ENCODE measurements at regions not wholly inside any gene's neighbourhood (a gene's known extent, or its start where the extent isn't known, plus 50 kb on each side); places are given as distances from the start of the nearest gene placed in this dataset.

GRCh38 chr19:29113838-29114237 is 99.1 kb downstream of the UQCRFS1 start:
- CTCF ChIA-PET: no interaction called here
- Mint-ChIP-seq H3K36me3 (no peaks in the 10 kb centered on the region), H3K27me3 (no peaks in the 10 kb centered on the region), H3K4me1 (no peaks in the 10 kb centered on the region), H3K27ac (no peak overlapping the region), H3K4me3 (no peak overlapping the region), H3K9me3 (ENCODE audit: low read depth) (no peaks in the 10 kb centered on the region)
- ATAC-seq: no peak
- no peak for DNase-seq

GRCh38 chr19:29111576-29111975 is 101.4 kb downstream of the UQCRFS1 start:
- CTCF ChIA-PET: no interaction called here
- DNase-seq: no peak

GRCh38 chr19:29107831-29108230 is 105.1 kb downstream of the UQCRFS1 start:
- Mint-ChIP-seq H3K27me3 (no peaks in the 10 kb centered on the region), H3K36me3 (no peaks in the 10 kb centered on the region), H3K4me3 (no peak overlapping the region), H3K27ac (no peak overlapping the region), H3K4me1 (no peaks in the 10 kb centered on the region), H3K9me3 (ENCODE audit: low read depth) (peaks cover 3% of the 10 kb centered on the region)
- no peak for ATAC-seq
- CTCF ChIA-PET: no interaction called here
- no peak for DNase-seq

More at GRCh38 chr19:29111576-29111975, 101.4 kb downstream of the UQCRFS1 start:
- Mint-ChIP-seq H3K4me1 (no peaks in the 10 kb centered on the region), H3K27ac (no peak overlapping the region), H3K27me3 (no peaks in the 10 kb centered on the region), H3K4me3 (no peak overlapping the region), H3K9me3 (ENCODE audit: low read depth) (no peaks in the 10 kb centered on the region), H3K36me3 (no peaks in the 10 kb centered on the region)
- no peak for ATAC-seq

GRCh38 chr19:29106346-29106885 is 106.5 kb downstream of the UQCRFS1 start:
- H3K4me3 Mint-ChIP-seq: no peak overlapping the region
- no peaks in the 10 kb centered on the region for H3K27me3 Mint-ChIP-seq
- CTCF ChIA-PET: no interaction called here
- no peaks in the 10 kb centered on the region for H3K4me1 Mint-ChIP-seq
- no peak overlapping the region for H3K27ac Mint-ChIP-seq
- H3K9me3 Mint-ChIP-seq (ENCODE audit: low read depth): peaks cover 3% of the 10 kb centered on the region
- no peaks in the 10 kb centered on the region for H3K36me3 Mint-ChIP-seq
- ATAC-seq (no peak), DNase-seq (no peak)

GRCh38 chr19:29105629-29106292 is 107.2 kb downstream of the UQCRFS1 start:
- H3K36me3 Mint-ChIP-seq: no peaks in the 10 kb centered on the region
- no peak overlapping the region for H3K27ac Mint-ChIP-seq
- H3K4me3 Mint-ChIP-seq: no peak overlapping the region
- DNase-seq (no peak), ATAC-seq (no peak)
- H3K4me1 Mint-ChIP-seq: no peaks in the 10 kb centered on the region
- peaks cover 3% of the 10 kb centered on the region for H3K9me3 Mint-ChIP-seq (ENCODE audit: low read depth)
- H3K27me3 Mint-ChIP-seq: no peaks in the 10 kb centered on the region
- CTCF ChIA-PET: no interaction called here

- no peak overlapping the region for H3K4me3 Mint-ChIP-seq
These were observed 108.2 kb downstream of the UQCRFS1 start for GRCh38 chr19:29104605-29105241.

GRCh38 chr19:29098863-29099481 is 114.0 kb downstream of the UQCRFS1 start:
- ATAC-seq: no peak

More at GRCh38 chr19:29104605-29105241, 108.2 kb downstream of the UQCRFS1 start:
- Mint-ChIP-seq H3K27ac (no peak overlapping the region), H3K27me3 (no peaks in the 10 kb centered on the region), H3K9me3 (ENCODE audit: low read depth) (peaks cover 3% of the 10 kb centered on the region), H3K4me1 (no peaks in the 10 kb centered on the region), H3K36me3 (no peaks in the 10 kb centered on the region)
- CTCF ChIA-PET: no interaction called here
- DNase-seq (no peak), ATAC-seq (no peak)

GRCh38 chr19:29098091-29098490 is 114.9 kb downstream of the UQCRFS1 start:
- no peak for DNase-seq

More at GRCh38 chr19:29098863-29099481, 114.0 kb downstream of the UQCRFS1 start:
- no peaks in the 10 kb centered on the region for H3K27me3 Mint-ChIP-seq
- H3K4me3 Mint-ChIP-seq: no peak overlapping the region
- CTCF ChIA-PET: no interaction called here
- no peaks in the 10 kb centered on the region for H3K36me3 Mint-ChIP-seq
- H3K4me1 Mint-ChIP-seq: no peaks in the 10 kb centered on the region
- DNase-seq: no peak
- no peak overlapping the region for H3K27ac Mint-ChIP-seq
- H3K9me3 Mint-ChIP-seq (ENCODE audit: low read depth): no peaks in the 10 kb centered on the region

GRCh38 chr19:29096896-29097295 is 116.1 kb downstream of the UQCRFS1 start:
- ATAC-seq (no peak), DNase-seq (no peak)
- Mint-ChIP-seq H3K27me3 (no peaks in the 10 kb centered on the region), H3K27ac (no peak overlapping the region), H3K4me3 (no peak overlapping the region), H3K4me1 (no peaks in the 10 kb centered on the region), H3K9me3 (ENCODE audit: low read depth) (no peaks in the 10 kb centered on the region), H3K36me3 (no peaks in the 10 kb centered on the region)
- CTCF ChIA-PET: no interaction called here

More at GRCh38 chr19:29098091-29098490, 114.9 kb downstream of the UQCRFS1 start:
- no peak overlapping the region for H3K4me3 Mint-ChIP-seq
- no peaks in the 10 kb centered on the region for H3K36me3 Mint-ChIP-seq
- no peak for ATAC-seq
- CTCF ChIA-PET: no interaction called here
- no peaks in the 10 kb centered on the region for H3K9me3 Mint-ChIP-seq (ENCODE audit: low read depth)
- H3K4me1 Mint-ChIP-seq: no peaks in the 10 kb centered on the region
- no peaks in the 10 kb centered on the region for H3K27me3 Mint-ChIP-seq
- H3K27ac Mint-ChIP-seq: no peak overlapping the region

- H3K27ac Mint-ChIP-seq: no peak overlapping the region
- H3K4me3 Mint-ChIP-seq: no peak overlapping the region
- H3K4me1 Mint-ChIP-seq: no peaks in the 10 kb centered on the region
- CTCF ChIA-PET: no interaction called here
- H3K36me3 Mint-ChIP-seq: no peaks in the 10 kb centered on the region
- H3K27me3 Mint-ChIP-seq: no peaks in the 10 kb centered on the region
- no peak for ATAC-seq
- DNase-seq: no peak
- H3K9me3 Mint-ChIP-seq (ENCODE audit: low read depth): no peaks in the 10 kb centered on the region
These were observed 119.4 kb downstream of the UQCRFS1 start for GRCh38 chr19:29093553-29093908.

GRCh38 chr19:29092712-29093552 is 120.0 kb downstream of the UQCRFS1 start:
- CTCF ChIA-PET: no interaction called here
- ATAC-seq: no peak
- no peak overlapping the region for H3K4me3 Mint-ChIP-seq

GRCh38 chr19:29090783-29091526 is 122.0 kb downstream of the UQCRFS1 start:
- Mint-ChIP-seq H3K4me1 (no peaks in the 10 kb centered on the region), H3K9me3 (ENCODE audit: low read depth) (no peaks in the 10 kb centered on the region), H3K4me3 (no peak overlapping the region), H3K27ac (no peak overlapping the region), H3K36me3 (no peaks in the 10 kb centered on the region), H3K27me3 (no peaks in the 10 kb centered on the region)
- DNase-seq: no peak
- no peak for ATAC-seq
- CTCF ChIA-PET: interaction anchor here (1.1 kb wide), 1 partner anchor 172 kb away, joined by 3 read pairs; no protein-coding TSS in a partner anchor

More at GRCh38 chr19:29092712-29093552, 120.0 kb downstream of the UQCRFS1 start:
- H3K27me3 Mint-ChIP-seq: no peaks in the 10 kb centered on the region
- no peak for DNase-seq
- no peaks in the 10 kb centered on the region for H3K9me3 Mint-ChIP-seq (ENCODE audit: low read depth)
- no peaks in the 10 kb centered on the region for H3K36me3 Mint-ChIP-seq
- no peaks in the 10 kb centered on the region for H3K4me1 Mint-ChIP-seq
- no peak overlapping the region for H3K27ac Mint-ChIP-seq
